NT2/D1 (cell line): ENCODE measurements at regions not wholly inside any gene's neighbourhood (a gene's known extent, or its start where the extent isn't known, plus 50 kb on each side); places are given as distances from the start of the nearest gene placed in this dataset.

Experiments used
- SUZ12 ChIP-seq: IDR thresholded peaks from 2 replicates; pipeline ENCODE4 v1.6.1; 2011; ENCODE audit not compliant: insufficient read length, insufficient read depth; ENCODE audit errors: extremely low read depth
- ZNF274 ChIP-seq: IDR thresholded peaks from 2 replicates; pipeline ENCODE4 v1.6.1; 2011; ENCODE audit warnings: mild to moderate bottlenecking, low read depth, low read length

GRCh38 chr12:126747530-126748149, 1519.3 kb upstream of the TMEM132C start:
- TF ChIP-seq SUZ12: no peak
- TF ChIP-seq ZNF274: no peak
